AG04450 (cell line): ENCODE measurements at regions not wholly inside any gene's neighbourhood (a gene's known extent, or its start where the extent isn't known, plus 50 kb on each side); places are given as distances from the start of the nearest gene placed in this dataset.
A peak's percentile ranks its signal among the peaks of the same experiment; 100 is the strongest.

Source experiments
- CTCF ChIA-PET: fragments of 300-600, 350-600 bp; formaldehyde crosslinking; extraction: SDS; loops from one replicate; lab custom pipeline; 2022; ENCODE audit warnings: antibody characterized with exemption, inconsistent platforms; lab: Charles Lee
- POLR2A ChIA-PET: fragments of 350-600 bp; formaldehyde crosslinking; extraction: SDS; loops from one replicate; lab custom pipeline; 2021; ENCODE audit warnings: antibody characterized with exemption, inconsistent platforms; lab: Yijun Ruan, JAX
- DNase-seq: peaks from one replicate; pipeline ENCODE4 v3.0.0-alpha.2; 2011; ENCODE audit warnings: low read depth, low spot score
- H3K27ac ChIP-seq: one replicate; pipeline ENCODE4 v1.5.1; 2012; ENCODE audit warnings: low read depth, low read length, control low read depth
- H3K27me3 ChIP-seq: one replicate; pipeline ENCODE4 v1.6.0; 2012; ENCODE audit warnings: low read length; ENCODE audit not compliant: control insufficient read depth, insufficient read depth
- H3K4me3 ChIP-seq: 2 replicates; pipeline ENCODE4 v1.5.1; 2011; ENCODE audit warnings: mild to moderate bottlenecking, low read depth, low read length, control low read depth
- H3K9me3 ChIP-seq: 2 replicates; pipeline ENCODE4 v1.5.1; 2012; ENCODE audit warnings: low read length; ENCODE audit not compliant: control insufficient read depth, insufficient read depth
- TF ChIP-seq, protein P1 (sequence below): IDR thresholded peaks from 2 replicates; pipeline ENCODE4 v1.5.1; 2011; ENCODE audit warnings: low read depth, low read length, control low read depth, inconsistent platforms

- TF ChIP-seq, protein P1, sequence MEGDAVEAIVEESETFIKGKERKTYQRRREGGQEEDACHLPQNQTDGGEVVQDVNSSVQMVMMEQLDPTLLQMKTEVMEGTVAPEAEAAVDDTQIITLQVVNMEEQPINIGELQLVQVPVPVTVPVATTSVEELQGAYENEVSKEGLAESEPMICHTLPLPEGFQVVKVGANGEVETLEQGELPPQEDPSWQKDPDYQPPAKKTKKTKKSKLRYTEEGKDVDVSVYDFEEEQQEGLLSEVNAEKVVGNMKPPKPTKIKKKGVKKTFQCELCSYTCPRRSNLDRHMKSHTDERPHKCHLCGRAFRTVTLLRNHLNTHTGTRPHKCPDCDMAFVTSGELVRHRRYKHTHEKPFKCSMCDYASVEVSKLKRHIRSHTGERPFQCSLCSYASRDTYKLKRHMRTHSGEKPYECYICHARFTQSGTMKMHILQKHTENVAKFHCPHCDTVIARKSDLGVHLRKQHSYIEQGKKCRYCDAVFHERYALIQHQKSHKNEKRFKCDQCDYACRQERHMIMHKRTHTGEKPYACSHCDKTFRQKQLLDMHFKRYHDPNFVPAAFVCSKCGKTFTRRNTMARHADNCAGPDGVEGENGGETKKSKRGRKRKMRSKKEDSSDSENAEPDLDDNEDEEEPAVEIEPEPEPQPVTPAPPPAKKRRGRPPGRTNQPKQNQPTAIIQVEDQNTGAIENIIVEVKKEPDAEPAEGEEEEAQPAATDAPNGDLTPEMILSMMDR: no peak
- DNase-seq: no peak
- CTCF ChIA-PET: no interaction called here
- Histone ChIP-seq H3K4me3 (no peak overlapping the region), H3K9me3 (no peaks in the 10 kb centered on the region), H3K27ac (no peak overlapping the region), H3K27me3 (no peaks in the 10 kb centered on the region)
- POLR2A ChIA-PET: no interaction called here
Measured at GRCh38 chr2:6370753-6371551, 494.8 kb downstream of the CMPK2 start.

GRCh38 chr2:6372317-6372901, 493.3 kb downstream of the CMPK2 start:
- Histone ChIP-seq H3K27me3 (no peaks in the 10 kb centered on the region), H3K27ac (no peak overlapping the region), H3K4me3 (no peak overlapping the region), H3K9me3 (no peaks in the 10 kb centered on the region)
- POLR2A ChIA-PET: no interaction called here
- DNase-seq: peak; percentile 1
- TF ChIP-seq, protein P1: no peak
- CTCF ChIA-PET: no interaction called here

DNA sequence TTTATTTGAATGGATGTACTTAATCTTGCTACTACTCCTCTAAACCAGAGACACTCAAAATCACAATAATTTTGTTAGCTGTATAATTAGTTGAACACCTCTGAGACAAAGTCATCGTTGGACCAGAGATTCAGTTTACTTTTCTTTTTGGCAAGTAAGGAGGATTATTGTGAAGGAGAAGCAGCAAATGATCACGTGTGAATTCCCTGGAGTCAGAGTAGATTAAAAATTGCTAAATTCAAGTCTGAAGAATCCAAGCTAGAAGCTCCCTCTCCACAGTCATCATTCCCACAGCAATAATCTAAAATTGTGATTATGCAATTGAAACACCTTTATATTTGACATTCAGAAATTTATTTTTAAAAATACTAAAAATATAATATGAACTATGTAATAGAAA, 484.4 kb downstream of the CMPK2 start:
- H3K9me3 ChIP-seq: no peaks in the 10 kb centered on the region; the same call in 1 of the 2 replicates
- no peaks in the 10 kb centered on the region for H3K27me3 ChIP-seq
- TF ChIP-seq, protein P1: no peak
- H3K27ac ChIP-seq: no peak overlapping the region
- no peak overlapping the region for H3K4me3 ChIP-seq
- ChIA-PET CTCF (no interaction called here), POLR2A (no interaction called here)
- DNase-seq: no peak

GRCh38 chr2:6384341-6384740, 481.4 kb downstream of the CMPK2 start:
- TF ChIP-seq, protein P1: no peak
- no peaks in the 10 kb centered on the region; the same call in 1 of the 2 replicates for H3K9me3 ChIP-seq
- H3K4me3 ChIP-seq: no peak overlapping the region
- no peak for DNase-seq
- POLR2A ChIA-PET: no interaction called here
- no peaks in the 10 kb centered on the region for H3K27me3 ChIP-seq
- H3K27ac ChIP-seq: no peak overlapping the region
- CTCF ChIA-PET: no interaction called here

DNA sequence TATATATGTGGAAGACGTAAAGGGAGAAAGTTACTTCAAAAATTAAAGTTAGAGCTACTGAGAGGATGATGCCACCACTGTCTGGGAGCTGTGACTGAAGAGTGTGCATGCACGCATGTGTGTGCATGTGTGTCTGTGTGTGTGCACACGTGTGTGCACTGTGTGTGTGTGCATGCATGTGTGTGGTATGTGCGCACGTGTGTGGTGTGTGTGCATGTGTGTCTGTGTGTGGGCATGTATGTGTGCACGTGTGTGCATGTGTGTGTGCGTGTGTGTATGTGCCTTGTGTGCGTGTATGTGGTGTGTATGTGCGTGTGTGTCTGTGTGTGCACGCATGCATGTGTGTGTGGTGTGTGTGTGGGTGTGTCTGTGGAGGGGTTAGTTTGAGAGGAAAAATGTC, 473.4 kb downstream of the CMPK2 start:
- Histone ChIP-seq H3K4me3 (no peak overlapping the region), H3K9me3 (peaks cover 8% of the 10 kb centered on the region), H3K27me3 (no peaks in the 10 kb centered on the region), H3K27ac (no peak overlapping the region)
- DNase-seq: no peak
- POLR2A ChIA-PET: no interaction called here
- TF ChIP-seq, protein P1: no peak
- CTCF ChIA-PET: no interaction called here
